Keratinocyte (primary cell): ENCODE measurements at regions not wholly inside any gene's neighbourhood (a gene's known extent, or its start where the extent isn't known, plus 50 kb on each side); places are given as distances from the start of the nearest gene placed in this dataset.

Experiments
- CTCF ChIP-seq, 3 experiments: IDR thresholded peaks in 1 of 3; conservative IDR thresholded peaks in 1 of 3; optimal IDR thresholded peaks in 1 of 3; 2 replicates in 2 of 3; 3 replicates in 1 of 3; pipeline versions ENCODE3 to v1.5.1; 2011; ENCODE audit warnings: low read length in 3 of 3, mild to moderate bottlenecking in 3 of 3, moderate library complexity in 2 of 3, control low read depth in 1 of 3, inconsistent platforms in 1 of 3; ENCODE audit not compliant: insufficient read depth in 2 of 3; ENCODE audit errors: extremely low read depth in 1 of 3
- EZH2 ChIP-seq: IDR thresholded peaks from one replicate; pipeline ENCODE4 v1.6.1; 2012; ENCODE audit warnings: inconsistent platforms, mild to moderate bottlenecking, low read length, moderate library complexity

- TF ChIP-seq CTCF (optimal IDR thresholded peaks at IDR 0.05 in 1 of 3, IDR thresholded peaks at IDR 0.05 in 1 of 3, conservative IDR thresholded peaks at IDR 0.05 in 1 of 3; ENCODE audit: extremely low read depth in 1 of 3, insufficient read depth in 2 of 3, low read length in 3 of 3) (no peak), EZH2 (no peak)
Observed at GRCh38 chr2:57725337-57725947, 321.2 kb upstream of the VRK2 start.
